K562 (cell line): ENCODE measurements at regions not wholly inside any gene's neighbourhood (a gene's known extent, or its start where the extent isn't known, plus 50 kb on each side); places are given as distances from the start of the nearest gene placed in this dataset.
A peak's percentile ranks its signal among the peaks of the same experiment; 100 is the strongest.

Experiments used
- CEBPB ChIP-seq: fragments of 450-650 bp; IDR thresholded peaks from 2 replicates; pipeline ENCODE4 v1.6.1; 2016; ENCODE audit warnings: missing genetic modification characterization, missing compliant biosample characterization
- CLOCK ChIP-seq: fragments of 250-450 bp; sonication (Bioruptor Pico); IDR thresholded peaks from 2 replicates; pipeline ENCODE4 v1.4.0; 2020; ENCODE audit warnings: mild to moderate bottlenecking, moderate library complexity, borderline replicate concordance
- CUX1 ChIP-seq: fragments of 200-800 bp; sonication (Bioruptor generic); IDR thresholded peaks from 2 replicates; pipeline ENCODE4 v1.6.1; 2016; ENCODE audit warnings: missing genetic modification characterization, missing compliant biosample characterization
- EP400 ChIP-seq: fragments of 450-650 bp; IDR thresholded peaks from 2 replicates; pipeline ENCODE4 v1.6.1; 2017; ENCODE audit warnings: antibody characterized with exemption, mild to moderate bottlenecking, moderate library complexity
- HBP1 ChIP-seq: fragments of 450-650 bp; formaldehyde crosslinking; IDR thresholded peaks from 2 replicates; pipeline ENCODE4 v1.4.0; 2022; ENCODE audit warnings: missing genetic modification characterization
- KAT8 ChIP-seq: fragments of 450-650 bp; IDR thresholded peaks from 2 replicates; pipeline ENCODE4 v1.6.1; 2016; ENCODE audit warnings: low read depth, mild to moderate bottlenecking
- SMARCA4 ChIP-seq: fragments of 450-650 bp; IDR thresholded peaks from 2 replicates; pipeline ENCODE4 v1.6.1; 2016
- STAT5A ChIP-seq: IDR thresholded peaks from 2 replicates; pipeline ENCODE4 v1.6.1; 2012; ENCODE audit warnings: low read length, inconsistent platforms, borderline replicate concordance
- ZBTB11 ChIP-seq, 3 experiments: fragments of 200-800 bp in 1 of 3; fragments of 250-450 bp in 1 of 3; fragments of 450-650 bp in 1 of 3; sonication (Bioruptor Pico) in 1 of 3; sonication (Bioruptor generic) in 1 of 3; formaldehyde crosslinking in 1 of 3; IDR thresholded peaks; 2 replicates each; pipeline versions ENCODE4 v1.6.1 to v1.8.0; 2016 to 2022; ENCODE audit warnings: mild to moderate bottlenecking in 2 of 3, missing genetic modification characterization in 2 of 3, missing compliant biosample characterization in 1 of 3, moderate library complexity in 1 of 3
- ZKSCAN1 ChIP-seq: fragments of 150-350 bp; IDR thresholded peaks from 2 replicates; pipeline ENCODE4 v1.6.1; 2016; ENCODE audit warnings: low read depth, low read length
- ZNF133 ChIP-seq: fragments of 250-450 bp; sonication (Bioruptor Pico); IDR thresholded peaks from 2 replicates; pipeline ENCODE4 v1.4.0; 2020; ENCODE audit warnings: mild to moderate bottlenecking
- ZNF224 ChIP-seq: sonication (generic); formaldehyde crosslinking; IDR thresholded peaks from 2 replicates; pipeline ENCODE4 v1.8.0; 2022; ENCODE audit warnings: mild to moderate bottlenecking, missing genetic modification reagents
- TF ChIP-seq, protein P1 (sequence below): fragments of 200-800 bp; sonication (Bioruptor generic); IDR thresholded peaks from 2 replicates; pipeline ENCODE4 v1.6.1; 2017; ENCODE audit warnings: missing genetic modification characterization, missing compliant biosample characterization

DNA sequence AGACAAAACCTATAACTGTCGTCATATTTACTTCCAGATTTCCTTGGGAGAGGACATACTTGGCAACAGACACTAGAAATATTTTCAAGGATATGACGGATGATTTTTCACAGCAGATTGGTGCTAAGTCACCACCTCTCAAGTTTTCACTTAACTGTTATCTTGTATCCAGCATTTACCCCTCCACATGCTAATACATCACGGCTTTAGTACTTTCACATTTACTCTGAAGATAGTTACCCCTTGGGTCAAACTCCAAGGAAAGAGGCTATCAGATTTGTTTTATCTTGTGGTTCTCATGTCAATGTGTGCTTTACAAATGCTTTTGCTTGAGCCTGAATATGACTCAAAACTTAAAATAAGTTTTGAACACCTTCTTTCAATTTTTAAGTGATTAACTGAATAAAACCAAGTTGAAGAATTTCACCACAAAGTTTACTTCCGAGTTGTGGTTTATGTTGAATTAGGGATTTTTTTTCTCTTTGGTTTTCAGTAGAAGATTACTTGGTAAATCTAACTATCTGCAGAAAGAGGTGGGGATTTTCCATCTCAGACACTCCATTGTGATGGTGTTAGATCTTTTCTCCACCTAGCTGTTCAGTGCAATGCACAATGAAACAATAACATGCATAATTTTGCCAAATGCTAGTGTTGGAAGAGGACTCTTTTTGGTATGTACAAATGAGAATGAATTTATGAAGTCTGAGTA is 75.4 kb upstream of the FAT1 start (continued):
- TF ChIP-seq ZKSCAN1 (no peak), STAT5A (peak; percentile 31; the same call in 1 of the 2 replicates), ZBTB11 (CRISPR knock-in tag; IDR thresholded peaks at IDR 0.05) (no peak), ZNF224 (CRISPR knock-in tag) (no peak), ZNF133 (no peak), HBP1 (no peak), EP400 (no peak), CUX1 (CRISPR knock-in tag) (no peak), KAT8 (no peak), CLOCK (no peak), CEBPB (tag) (no peak), SMARCA4 (peak; percentile 63; the same call in 1 of the 2 replicates)
- TF ChIP-seq, protein P1, sequence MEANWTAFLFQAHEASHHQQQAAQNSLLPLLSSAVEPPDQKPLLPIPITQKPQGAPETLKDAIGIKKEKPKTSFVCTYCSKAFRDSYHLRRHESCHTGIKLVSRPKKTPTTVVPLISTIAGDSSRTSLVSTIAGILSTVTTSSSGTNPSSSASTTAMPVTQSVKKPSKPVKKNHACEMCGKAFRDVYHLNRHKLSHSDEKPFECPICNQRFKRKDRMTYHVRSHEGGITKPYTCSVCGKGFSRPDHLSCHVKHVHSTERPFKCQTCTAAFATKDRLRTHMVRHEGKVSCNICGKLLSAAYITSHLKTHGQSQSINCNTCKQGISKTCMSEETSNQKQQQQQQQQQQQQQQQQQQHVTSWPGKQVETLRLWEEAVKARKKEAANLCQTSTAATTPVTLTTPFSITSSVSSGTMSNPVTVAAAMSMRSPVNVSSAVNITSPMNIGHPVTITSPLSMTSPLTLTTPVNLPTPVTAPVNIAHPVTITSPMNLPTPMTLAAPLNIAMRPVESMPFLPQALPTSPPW (CRISPR knock-in tag), result peak; percentile 49
